Parathyroid adenoma (tissue), 2 donors: ENCODE measurements at regions not wholly inside any gene's neighbourhood (a gene's known extent, or its start where the extent isn't known, plus 50 kb on each side); places are given as distances from the start of the nearest gene placed in this dataset.

Experiments
- H2AFZ ChIP-seq: fragments of 300-600 bp; sonication (generic); one replicate; pipeline ENCODE4 v1.7.0; 2017; ENCODE audit warnings: antibody characterized with exemption, mild to moderate bottlenecking
- H3K27ac ChIP-seq: fragments of 300-600 bp; sonication (generic); one replicate; pipeline ENCODE4 v1.7.0; 2017
- H3K27me3 ChIP-seq: fragments of 300-600 bp; sonication (generic); one replicate; pipeline ENCODE4 v1.7.0; 2017; ENCODE audit warnings: low read length; ENCODE audit not compliant: control insufficient read depth, insufficient read depth
- H3K36me3 ChIP-seq: fragments of 300-600 bp; sonication (generic); one replicate; pipeline ENCODE4 v1.7.0; 2017; ENCODE audit warnings: low read length; ENCODE audit not compliant: control insufficient read depth, insufficient read depth
- H3K4me1 ChIP-seq: fragments of 300-600 bp; sonication (generic); one replicate; pipeline ENCODE4 v1.7.0; 2017; ENCODE audit warnings: control low read depth
- H3K4me2 ChIP-seq: fragments of 300-600 bp; sonication (generic); one replicate; pipeline ENCODE4 v1.7.0; 2017; ENCODE audit warnings: low read length
- H3K4me3 ChIP-seq: fragments of 300-600 bp; sonication (generic); one replicate; pipeline ENCODE4 v1.7.0; 2017; ENCODE audit warnings: low read depth, low read length
- H3K79me2 ChIP-seq: fragments of 300-600 bp; sonication (generic); one replicate; pipeline ENCODE4 v1.7.0; 2017; ENCODE audit warnings: control low read depth
- H3K9ac ChIP-seq: fragments of 300-600 bp; sonication (generic); one replicate; pipeline ENCODE4 v1.7.0; 2017; ENCODE audit warnings: mild to moderate bottlenecking
- H3K9me3 ChIP-seq: fragments of 300-600 bp; sonication (generic); one replicate; pipeline ENCODE4 v1.7.0; 2017; ENCODE audit warnings: low read length; ENCODE audit not compliant: control insufficient read depth
- CTCF ChIP-seq: fragments of 300-600 bp; sonication (generic); IDR thresholded peaks from one replicate; pipeline ENCODE4 v1.7.0; 2017; ENCODE audit warnings: antibody characterized with exemption, mild to moderate bottlenecking
- donor health status: primary hyperparathyroidism.

- Histone ChIP-seq H3K27me3 (no peaks in the 10 kb centered on the region), H3K4me1 (no peaks in the 10 kb centered on the region), H3K4me3 (no peak overlapping the region), H3K27ac (no peak overlapping the region), H3K36me3 (no peaks in the 10 kb centered on the region), H3K9me3 (no peaks in the 10 kb centered on the region), H3K4me2 (no peak overlapping the region), H2AFZ (no peak overlapping the region), H3K9ac (no peak overlapping the region), H3K79me2 (no peaks in the 10 kb centered on the region)
- no peak for TF ChIP-seq CTCF
These were observed 440.9 kb downstream of the SOX9 start for GRCh38 chr17:72561680-72562079.

GRCh38 chr17:72562615-72563188 is 441.9 kb downstream of the SOX9 start:
- Histone ChIP-seq H3K9ac (no peak overlapping the region), H3K4me1 (no peaks in the 10 kb centered on the region)

GRCh38 chr17:72563952-72564351 is 443.1 kb downstream of the SOX9 start:
- Histone ChIP-seq H3K9me3 (no peaks in the 10 kb centered on the region), H3K36me3 (no peaks in the 10 kb centered on the region), H3K4me2 (no peak overlapping the region), H3K9ac (no peak overlapping the region), H3K4me3 (no peak overlapping the region), H2AFZ (no peak overlapping the region), H3K79me2 (no peaks in the 10 kb centered on the region), H3K27me3 (peaks cover 1% of the 10 kb centered on the region), H3K27ac (no peak overlapping the region), H3K4me1 (no peaks in the 10 kb centered on the region)
- no peak for TF ChIP-seq CTCF

More at GRCh38 chr17:72562615-72563188, 441.9 kb downstream of the SOX9 start:
- Histone ChIP-seq H3K4me2 (no peak overlapping the region), H3K27ac (no peak overlapping the region), H3K79me2 (no peaks in the 10 kb centered on the region), H3K9me3 (no peaks in the 10 kb centered on the region), H3K27me3 (no peaks in the 10 kb centered on the region), H3K4me3 (no peak overlapping the region), H2AFZ (no peak overlapping the region), H3K36me3 (no peaks in the 10 kb centered on the region)
- TF ChIP-seq CTCF: no peak

DNA sequence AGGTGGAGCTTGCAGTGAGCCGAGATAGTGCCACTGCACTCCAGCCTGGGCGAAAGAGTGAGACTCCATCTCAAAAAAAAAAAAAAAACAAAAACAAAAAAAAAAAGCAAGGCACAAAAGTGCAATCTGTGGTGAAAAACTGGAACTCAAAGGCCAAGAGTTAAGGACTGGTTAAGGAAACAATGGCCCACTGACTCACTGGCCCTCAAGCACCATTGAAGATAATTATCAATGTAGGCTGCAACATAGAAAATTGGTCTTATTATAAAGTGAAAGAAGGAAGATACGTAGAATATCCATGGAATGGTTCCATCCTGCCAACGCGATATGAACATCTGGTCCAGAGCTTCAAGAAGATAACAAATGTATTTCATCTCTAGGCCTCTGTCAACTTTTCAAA is 444.2 kb downstream of the SOX9 start:
- peaks cover 3% of the 10 kb centered on the region for H3K27me3 ChIP-seq
- no peak overlapping the region for H3K27ac ChIP-seq
- H3K9me3 ChIP-seq: no peaks in the 10 kb centered on the region
- H3K9ac ChIP-seq: no peak overlapping the region
- H3K79me2 ChIP-seq: no peaks in the 10 kb centered on the region
- no peak for TF ChIP-seq CTCF
- H2AFZ ChIP-seq: no peak overlapping the region
- no peaks in the 10 kb centered on the region for H3K36me3 ChIP-seq
- no peaks in the 10 kb centered on the region for H3K4me1 ChIP-seq
- no peak overlapping the region for H3K4me2 ChIP-seq
- H3K4me3 ChIP-seq: no peak overlapping the region

- no peak for TF ChIP-seq CTCF
- Histone ChIP-seq H3K27me3 (peaks cover 3% of the 10 kb centered on the region), H3K9me3 (no peaks in the 10 kb centered on the region), H3K4me3 (no peak overlapping the region), H3K4me1 (no peaks in the 10 kb centered on the region), H3K9ac (no peak overlapping the region), H2AFZ (no peak overlapping the region), H3K4me2 (no peak overlapping the region), H3K27ac (no peak overlapping the region), H3K79me2 (no peaks in the 10 kb centered on the region), H3K36me3 (no peaks in the 10 kb centered on the region)
These were observed 444.9 kb downstream of the SOX9 start for GRCh38 chr17:72565758-72566157.
